H1 (cell line): ENCODE measurements at regions not wholly inside any gene's neighbourhood (a gene's known extent, or its start where the extent isn't known, plus 50 kb on each side); places are given as distances from the start of the nearest gene placed in this dataset.

Experiments
- CTCF ChIA-PET: fragments of 300-600 bp; sonication (Branson Sonifier 250); formaldehyde crosslinking; loops from one replicate; lab custom pipeline; 2021; ENCODE audit not compliant: partially characterized antibody; lab: Charles Lee
- POLR2A ChIA-PET: fragments of 300-600 bp; sonication (Branson Sonifier 250); formaldehyde crosslinking; loops from one replicate; lab custom pipeline; 2021; ENCODE audit warnings: inconsistent platforms; ENCODE audit not compliant: partially characterized antibody; lab: Charles Lee
- DNase-seq, 2 experiments: peaks; one replicate each; pipeline versions ENCODE4 v3.0.0 to v3.0.0-alpha.2; 2010 to 2022; ENCODE audit warnings: low spot score in 2 of 2, low read depth in 1 of 2, mixed read lengths in 1 of 2
- FAIRE-seq: peaks from 2 replicates; lab custom pipeline; 2011; peaks lifted over from hg19 to GRCh38; lab: Jason Lieb, UNC
- H2AFZ ChIP-seq: 2 replicates; pipeline ENCODE4 v1.8.1; 2012; ENCODE audit warnings: low read length, inconsistent platforms
- H2AK5ac ChIP-seq: 2 replicates; pipeline ENCODE4 v1.6.1; 2013; ENCODE audit warnings: low read depth, low read length
- H2BK120ac ChIP-seq: replicated peaks from 2 replicates; pipeline ENCODE3; 2013; ENCODE audit warnings: low read depth, low read length, inconsistent platforms
- H2BK12ac ChIP-seq: 2 replicates; pipeline ENCODE4 v1.6.1; 2013; ENCODE audit warnings: low read depth, low read length
- H2BK15ac ChIP-seq: 2 replicates; pipeline ENCODE4 v1.6.1; 2013; ENCODE audit warnings: low read length
- H2BK20ac ChIP-seq: 2 replicates; pipeline ENCODE4 v1.6.1; 2013; ENCODE audit warnings: low read length
- H2BK5ac ChIP-seq: 2 replicates; pipeline ENCODE4 v1.6.1; 2013; ENCODE audit warnings: low read depth, low read length
- H3K14ac ChIP-seq: 2 replicates; pipeline ENCODE4 v1.6.1; 2013; ENCODE audit warnings: inconsistent platforms; ENCODE audit not compliant: insufficient read length
- H3K18ac ChIP-seq: 2 replicates; pipeline ENCODE4 v1.6.1; 2013; ENCODE audit warnings: low read length; ENCODE audit errors: extremely low read depth
- H3K23ac ChIP-seq: 2 replicates; pipeline ENCODE4 v1.6.1; 2013; ENCODE audit warnings: inconsistent platforms; ENCODE audit not compliant: insufficient read length
- H3K23me2 ChIP-seq: 2 replicates; pipeline ENCODE4 v1.6.1; 2013; ENCODE audit warnings: low read depth, low read length
- H3K27ac ChIP-seq: 2 replicates; pipeline ENCODE4 v1.6.1; 2011; ENCODE audit warnings: low read depth, low read length, inconsistent platforms
- H3K27me3 ChIP-seq, 4 experiments: replicated peaks in 1 of 4; 1 replicate in 1 of 4; 2 replicates in 3 of 4; pipeline versions ENCODE4 v1.6.1 to v1.8.1; 2011 to 2013; ENCODE audit warnings: low read length in 3 of 4, mild to moderate bottlenecking in 3 of 4, inconsistent platforms in 2 of 4, mixed read lengths in 2 of 4, moderate library complexity in 1 of 4; ENCODE audit not compliant: control insufficient read depth in 3 of 4, insufficient read depth in 3 of 4; ENCODE audit errors: extremely low read depth in 1 of 4
- H3K36me3 ChIP-seq, 4 experiments: 2 replicates each; pipeline versions ENCODE4 v1.6.1 to v1.8.1; 2011 to 2013; ENCODE audit warnings: mild to moderate bottlenecking in 4 of 4, low read length in 3 of 4, moderate library complexity in 2 of 4, control low read depth in 1 of 4, inconsistent platforms in 1 of 4; ENCODE audit not compliant: insufficient read depth in 4 of 4, control insufficient read depth in 2 of 4
- H3K4ac ChIP-seq: replicated peaks from 2 replicates; pipeline ENCODE3; 2013; ENCODE audit warnings: low read length, low read depth, mixed read lengths, inconsistent platforms; ENCODE audit not compliant: insufficient read length
- H3K4me1 ChIP-seq, 4 experiments: replicated peaks in 1 of 4; 1 replicate in 1 of 4; 2 replicates in 3 of 4; pipeline versions ENCODE4 v1.6.1 to v1.8.1; 2011 to 2013; ENCODE audit warnings: low read length in 3 of 4, inconsistent platforms in 2 of 4, mixed read lengths in 1 of 4; ENCODE audit not compliant: insufficient read depth in 4 of 4, control insufficient read depth in 3 of 4
- H3K4me2 ChIP-seq, 2 experiments: 2 replicates each; pipeline versions ENCODE4 v1.6.1 to v1.8.1; 2011 to 2013; ENCODE audit warnings: low read depth in 2 of 2, low read length in 2 of 2, control low read depth in 1 of 2, inconsistent platforms in 1 of 2, mild to moderate bottlenecking in 1 of 2; ENCODE audit not compliant: insufficient read depth in 1 of 2
- H3K4me3 ChIP-seq, 4 experiments: fragments of 200-600, 300-600 bp in 1 of 4; sonication (generic), shearing (Covaris generic), sonication (Bioruptor Twin) in 1 of 4; 2 replicates each; pipeline versions ENCODE4 v1.5.1 to v1.8.1; 2011 to 2016; ENCODE audit warnings: low read length in 4 of 4, low read depth in 3 of 4, control low read depth in 2 of 4, inconsistent platforms in 2 of 4, mild to moderate bottlenecking in 2 of 4, mixed read lengths in 1 of 4, moderate library complexity in 1 of 4; ENCODE audit not compliant: insufficient read depth in 2 of 4; ENCODE audit errors: extremely low read depth in 1 of 4
- H3K56ac ChIP-seq: replicated peaks from 2 replicates; pipeline ENCODE3; 2013; ENCODE audit warnings: low read depth, mild to moderate bottlenecking, mixed read lengths, low read length, inconsistent platforms; ENCODE audit not compliant: insufficient read length
- H3K79me1 ChIP-seq: 2 replicates; pipeline ENCODE4 v1.6.1; 2013; ENCODE audit warnings: low read depth, low read length, control low read depth
- H3K79me2 ChIP-seq, 2 experiments: 2 replicates each; pipeline versions ENCODE4 v1.6.1 to v1.8.1; 2012 to 2013; ENCODE audit warnings: low read length in 2 of 2, mild to moderate bottlenecking in 2 of 2, inconsistent platforms in 1 of 2; ENCODE audit not compliant: insufficient read depth in 2 of 2, control insufficient read depth in 1 of 2
- H3K9ac ChIP-seq, 4 experiments: replicated peaks in 1 of 4; 1 replicate in 1 of 4; 2 replicates in 3 of 4; pipeline versions ENCODE4 v1.6.1 to v1.8.1; 2011 to 2013; ENCODE audit warnings: low read depth in 3 of 4, low read length in 3 of 4, control low read depth in 2 of 4, mild to moderate bottlenecking in 2 of 4, moderate library complexity in 2 of 4, inconsistent platforms in 1 of 4; ENCODE audit errors: extremely low read depth in 1 of 4
- H3K9me3 ChIP-seq, 2 experiments: 2 replicates each; pipeline versions ENCODE4 v1.6.1 to v1.8.1; 2012 to 2013; ENCODE audit warnings: mild to moderate bottlenecking in 2 of 2, moderate library complexity in 2 of 2, control low read depth in 1 of 2, inconsistent platforms in 1 of 2, low read depth in 1 of 2, low read length in 1 of 2, mixed read lengths in 1 of 2; ENCODE audit not compliant: insufficient read depth in 2 of 2
- H4K20me1 ChIP-seq, 2 experiments: replicated peaks in 1 of 2; 2 replicates each; pipeline versions ENCODE3 to v1.8.1; 2011 to 2013; ENCODE audit warnings: inconsistent platforms in 2 of 2, low read length in 2 of 2, mild to moderate bottlenecking in 1 of 2; ENCODE audit not compliant: insufficient read depth in 2 of 2, control insufficient read depth in 1 of 2
- H4K5ac ChIP-seq: 2 replicates; pipeline ENCODE4 v1.6.1; 2013; ENCODE audit warnings: low read length, low read depth, mixed read lengths, inconsistent platforms; ENCODE audit not compliant: insufficient read length
- H4K8ac ChIP-seq: 2 replicates; pipeline ENCODE4 v1.8.0; 2013; ENCODE audit warnings: mild to moderate bottlenecking, moderate library complexity, low read length, inconsistent platforms; ENCODE audit not compliant: insufficient read depth; ENCODE audit errors: extremely low read depth
- H4K91ac ChIP-seq: replicated peaks from 2 replicates; pipeline ENCODE3; 2013; ENCODE audit warnings: low read length, mixed read lengths, inconsistent platforms; ENCODE audit not compliant: insufficient read length
- CBX5 ChIP-seq: fragments of 300-800, 300-1000 bp; sonication (generic); IDR thresholded peaks from 2 replicates; pipeline ENCODE4 v1.7.1; 2016; ENCODE audit warnings: antibody characterized with exemption, low read length, low read depth
- HDAC2 ChIP-seq, 2 experiments: fragments of 300-600 bp in 1 of 2; sonication (generic) in 1 of 2; IDR thresholded peaks; 2 replicates each; pipeline ENCODE4 v1.6.1; 2011 to 2012; ENCODE audit warnings: low read depth in 2 of 2, low read length in 2 of 2, mild to moderate bottlenecking in 2 of 2, moderate library complexity in 2 of 2, borderline replicate concordance in 1 of 2, inconsistent platforms in 1 of 2
- JUND ChIP-seq: IDR thresholded peaks from 2 replicates; pipeline ENCODE4 v1.6.1; 2011; ENCODE audit warnings: mild to moderate bottlenecking, improper control_type of control experiment, low read length
- MAFK ChIP-seq: IDR thresholded peaks from 2 replicates; pipeline ENCODE4 v1.6.1; 2012; ENCODE audit warnings: low read depth, mild to moderate bottlenecking, improper control_type of control experiment, low read length
- NANOG ChIP-seq: IDR thresholded peaks from 2 replicates; pipeline ENCODE4 v1.6.1; 2011; ENCODE audit warnings: low read length, low read depth, mild to moderate bottlenecking, inconsistent platforms; ENCODE audit not compliant: insufficient read depth, poor library complexity, severe bottlenecking
- POU5F1 ChIP-seq: IDR thresholded peaks from 2 replicates; pipeline ENCODE4 v1.6.1; 2011; ENCODE audit warnings: low read depth, mild to moderate bottlenecking, low read length, moderate library complexity
- SAP30 ChIP-seq: fragments of 300-600 bp; sonication (generic); IDR thresholded peaks from 2 replicates; pipeline ENCODE4 v1.7.1; 2012; ENCODE audit warnings: low read length, moderate library complexity, mild to moderate bottlenecking, inconsistent platforms; ENCODE audit not compliant: insufficient read depth, insufficient replicate concordance
- SIRT6 ChIP-seq: IDR thresholded peaks from one replicate; pipeline ENCODE4 v1.7.1; 2012; ENCODE audit warnings: low read length, inconsistent platforms
- SIX5 ChIP-seq: IDR thresholded peaks from 2 replicates; pipeline ENCODE4 v1.6.1; 2011; ENCODE audit warnings: mild to moderate bottlenecking, low read depth, low read length
- SP1 ChIP-seq: IDR thresholded peaks from 2 replicates; pipeline ENCODE4 v1.6.1; 2011; ENCODE audit warnings: low read depth, low read length
- SP4 ChIP-seq: IDR thresholded peaks from 2 replicates; pipeline ENCODE4 v1.6.1; 2012; ENCODE audit warnings: low read length, inconsistent platforms
- TEAD4 ChIP-seq: IDR thresholded peaks from 2 replicates; pipeline ENCODE4 v1.6.1; 2012; ENCODE audit warnings: low read depth, low read length, inconsistent platforms, mixed read lengths
- WGBS, 2 experiments: shearing (Covaris generic) in 1 of 2; methylation state at CpG; one replicate each; pipeline versions ENCODE4 v1.1.6 to v1.1.7; 2013 to 2015; ENCODE audit warnings: low lambda C conversion rate in 2 of 2, mixed read lengths in 2 of 2, inconsistent platforms in 1 of 2, low coverage in 1 of 2, missing lambda C conversion rate in 1 of 2; ENCODE audit not compliant: insufficient replicate concordance in 2 of 2, insufficient coverage in 1 of 2, insufficient read length in 1 of 2; ENCODE audit errors: extremely low coverage in 1 of 2, missing lambda C conversion rate in 1 of 2; 5-methylcytosine and 5-hydroxymethylcytosine counted together
- TF ChIP-seq, protein P1 (sequence below), 3 experiments: IDR thresholded peaks; 1 replicate in 2 of 3; 2 replicates in 1 of 3; pipeline versions ENCODE4 v1.5.1 to v1.6.1; 2011; ENCODE audit warnings: low read length in 3 of 3, mild to moderate bottlenecking in 3 of 3, inconsistent platforms in 2 of 3, low read depth in 1 of 3, moderate library complexity in 1 of 3; ENCODE audit not compliant: insufficient read depth in 1 of 3; ENCODE audit errors: control extremely low read depth in 1 of 3

DNA sequence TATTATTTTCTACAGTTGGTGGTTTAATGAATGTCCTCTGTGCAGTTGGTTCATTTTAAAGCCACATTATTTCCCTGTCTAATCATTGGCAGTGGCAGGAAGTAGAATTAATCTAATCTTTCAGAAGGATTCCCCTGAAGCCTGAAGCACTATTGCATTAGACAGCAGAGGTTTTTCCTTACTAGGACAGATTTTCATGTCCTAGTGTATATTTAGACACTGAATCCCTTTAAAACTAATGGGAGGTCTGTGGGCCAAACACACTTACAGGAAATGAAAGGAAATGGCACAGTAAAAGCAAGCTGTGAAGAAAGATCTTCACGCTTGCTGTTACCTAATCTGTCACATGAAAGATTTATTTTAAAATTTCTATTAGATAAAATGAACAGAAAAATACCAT lies 165.2 kb downstream of the SLC39A8 start:
- Histone ChIP-seq H3K4me2 (no peak overlapping the region), H3K18ac (no peak overlapping the region), H3K14ac (no peak overlapping the region), H3K4ac (no peak overlapping the region), H3K27me3 (no peaks in the 10 kb centered on the region), H3K27ac (no peak overlapping the region), H2BK20ac (no peak overlapping the region), H2BK15ac (no peak overlapping the region), H4K5ac (no peak overlapping the region), H4K8ac (no peak overlapping the region), H3K36me3 (no peaks in the 10 kb centered on the region), H3K56ac (no peak overlapping the region), H2AK5ac (no peak overlapping the region), H2BK5ac (no peak overlapping the region), H3K9ac (no peak overlapping the region), H3K9me3 (no peaks in the 10 kb centered on the region), H3K23me2 (no peaks in the 10 kb centered on the region; the same call in 1 of the 2 replicates), H4K20me1 (no peaks in the 10 kb centered on the region), H2BK12ac (no peak overlapping the region), H2BK120ac (no peak overlapping the region), H3K4me3 (no peak overlapping the region), H3K4me1 (no peaks in the 10 kb centered on the region), H2AFZ (no peak overlapping the region), H3K79me1 (no peaks in the 10 kb centered on the region), H3K23ac (no peak overlapping the region), H3K79me2 (no peaks in the 10 kb centered on the region), H4K91ac (no peak overlapping the region)
- ChIA-PET CTCF (interaction anchor here (1.2 kb wide), 1 partner anchor 11 kb away, joined by 3 read pairs; no protein-coding TSS in a partner anchor), POLR2A (no interaction called here)
- DNase-seq (no peak), FAIRE-seq (no peak)
- 81% methylated on average over 1 of the region's 1 CpG; no CpG with 5 or more reads in 1 of the 2 experiments for WGBS, 2 experiments
- no peak for TF ChIP-seq HDAC2 (IDR thresholded peaks at IDR 0.05; ENCODE audit: borderline replicate concordance in 1 of 2, low read depth in 2 of 2, low read length in 2 of 2)
- no peak for TF ChIP-seq JUND
- no peak for TF ChIP-seq SIRT6
- TF ChIP-seq SP4: no peak
- TF ChIP-seq SIX5: no peak
- no peak for TF ChIP-seq TEAD4
- TF ChIP-seq SP1: no peak
- TF ChIP-seq, protein P1, sequence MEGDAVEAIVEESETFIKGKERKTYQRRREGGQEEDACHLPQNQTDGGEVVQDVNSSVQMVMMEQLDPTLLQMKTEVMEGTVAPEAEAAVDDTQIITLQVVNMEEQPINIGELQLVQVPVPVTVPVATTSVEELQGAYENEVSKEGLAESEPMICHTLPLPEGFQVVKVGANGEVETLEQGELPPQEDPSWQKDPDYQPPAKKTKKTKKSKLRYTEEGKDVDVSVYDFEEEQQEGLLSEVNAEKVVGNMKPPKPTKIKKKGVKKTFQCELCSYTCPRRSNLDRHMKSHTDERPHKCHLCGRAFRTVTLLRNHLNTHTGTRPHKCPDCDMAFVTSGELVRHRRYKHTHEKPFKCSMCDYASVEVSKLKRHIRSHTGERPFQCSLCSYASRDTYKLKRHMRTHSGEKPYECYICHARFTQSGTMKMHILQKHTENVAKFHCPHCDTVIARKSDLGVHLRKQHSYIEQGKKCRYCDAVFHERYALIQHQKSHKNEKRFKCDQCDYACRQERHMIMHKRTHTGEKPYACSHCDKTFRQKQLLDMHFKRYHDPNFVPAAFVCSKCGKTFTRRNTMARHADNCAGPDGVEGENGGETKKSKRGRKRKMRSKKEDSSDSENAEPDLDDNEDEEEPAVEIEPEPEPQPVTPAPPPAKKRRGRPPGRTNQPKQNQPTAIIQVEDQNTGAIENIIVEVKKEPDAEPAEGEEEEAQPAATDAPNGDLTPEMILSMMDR (IDR thresholded peaks at IDR 0.05; ENCODE audit: control extremely low read depth in 1 of 3, insufficient read depth in 1 of 3, low read depth in 1 of 3, low read length in 3 of 3): no peak
- no peak for TF ChIP-seq CBX5
- no peak for TF ChIP-seq SAP30
- no peak for TF ChIP-seq NANOG
- no peak for TF ChIP-seq MAFK
- TF ChIP-seq POU5F1: no peak
